SK-N-SH treated with all-trans-retinoic acid at 6 μM for 48 hours (cell line): ENCODE measurements at regions not wholly inside any gene's neighbourhood (a gene's known extent, or its start where the extent isn't known, plus 50 kb on each side); places are given as distances from the start of the nearest gene placed in this dataset.

Source experiments
- ESRRG ChIP-seq: fragments of 250-450 bp; sonication (Bioruptor Pico); IDR thresholded peaks from 2 replicates; pipeline ENCODE4 v1.6.1; 2021; ENCODE audit warnings: mild to moderate bottlenecking
- GLIS3 ChIP-seq: fragments of 250-450 bp; sonication (Bioruptor Pico); IDR thresholded peaks from 2 replicates; pipeline ENCODE4 v1.5.0; 2020; ENCODE audit warnings: mild to moderate bottlenecking, moderate library complexity
- ISL1 ChIP-seq: fragments of 250-450 bp; sonication (Bioruptor Pico); IDR thresholded peaks from 2 replicates; pipeline ENCODE4 v2.1.2; 2022; ENCODE audit warnings: mild to moderate bottlenecking, moderate library complexity
- RARB ChIP-seq: fragments of 250-450 bp; sonication (Bioruptor Pico); IDR thresholded peaks from 2 replicates; pipeline ENCODE4 v1.8.0; 2021; ENCODE audit warnings: mild to moderate bottlenecking, moderate library complexity
- TCF4 ChIP-seq: fragments of 250-450 bp; sonication (Bioruptor Pico); IDR thresholded peaks from 2 replicates; pipeline ENCODE4 v1.8.0; 2021; ENCODE audit warnings: mild to moderate bottlenecking, moderate library complexity, borderline replicate concordance
- ZNF70 ChIP-seq: fragments of 450-650 bp; formaldehyde crosslinking; IDR thresholded peaks from 2 replicates; pipeline ENCODE4 v1.5.0; 2020; ENCODE audit warnings: mild to moderate bottlenecking, moderate library complexity
- ZNF8 ChIP-seq: fragments of 450-650 bp; formaldehyde crosslinking; IDR thresholded peaks from 2 replicates; pipeline ENCODE4 v1.5.0; 2020; ENCODE audit warnings: mild to moderate bottlenecking, moderate library complexity
- TF ChIP-seq, protein P1 (sequence below): fragments of 250-450 bp; sonication (Bioruptor Pico); IDR thresholded peaks from 2 replicates; pipeline ENCODE4 v1.5.0; 2020; ENCODE audit warnings: mild to moderate bottlenecking, moderate library complexity
- TF ChIP-seq, protein P2 (sequence below): fragments of 250-450 bp; sonication (Bioruptor Pico); IDR thresholded peaks from 2 replicates; pipeline ENCODE4 v1.5.1; 2020; ENCODE audit warnings: low read depth, mild to moderate bottlenecking, moderate library complexity
- TF ChIP-seq, protein P3 (sequence below): fragments of 250-450 bp; sonication (Bioruptor Pico); IDR thresholded peaks from 2 replicates; pipeline ENCODE4 v1.8.0; 2020; ENCODE audit warnings: mild to moderate bottlenecking, moderate library complexity, borderline replicate concordance
- TF ChIP-seq, protein P4 (sequence below): fragments of 250-450 bp; sonication (Bioruptor Pico); IDR thresholded peaks from 2 replicates; pipeline ENCODE4 v1.5.1; 2021; ENCODE audit warnings: mild to moderate bottlenecking, moderate library complexity

DNA sequence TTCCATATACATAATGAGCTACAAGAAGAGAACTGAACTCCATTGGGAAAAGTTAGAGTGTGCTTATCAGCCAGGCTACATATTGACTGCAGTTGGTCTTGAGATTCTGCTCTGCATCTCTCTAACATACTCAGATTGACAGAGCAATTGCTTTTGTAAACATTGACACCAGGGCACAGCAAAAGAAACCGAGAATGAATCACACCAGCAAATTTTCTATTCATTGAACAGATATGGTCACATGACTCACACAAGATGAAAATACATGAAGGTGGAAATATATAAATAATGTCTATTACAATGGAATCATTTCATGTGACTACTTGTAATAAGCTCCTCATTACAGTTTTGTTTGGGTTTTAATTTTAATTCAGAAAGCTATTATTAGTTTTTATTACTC is 691.9 kb upstream of the TMEFF2 start:
- TF ChIP-seq ZNF70: no peak
- TF ChIP-seq GLIS3: no peak
- TF ChIP-seq, protein P1, sequence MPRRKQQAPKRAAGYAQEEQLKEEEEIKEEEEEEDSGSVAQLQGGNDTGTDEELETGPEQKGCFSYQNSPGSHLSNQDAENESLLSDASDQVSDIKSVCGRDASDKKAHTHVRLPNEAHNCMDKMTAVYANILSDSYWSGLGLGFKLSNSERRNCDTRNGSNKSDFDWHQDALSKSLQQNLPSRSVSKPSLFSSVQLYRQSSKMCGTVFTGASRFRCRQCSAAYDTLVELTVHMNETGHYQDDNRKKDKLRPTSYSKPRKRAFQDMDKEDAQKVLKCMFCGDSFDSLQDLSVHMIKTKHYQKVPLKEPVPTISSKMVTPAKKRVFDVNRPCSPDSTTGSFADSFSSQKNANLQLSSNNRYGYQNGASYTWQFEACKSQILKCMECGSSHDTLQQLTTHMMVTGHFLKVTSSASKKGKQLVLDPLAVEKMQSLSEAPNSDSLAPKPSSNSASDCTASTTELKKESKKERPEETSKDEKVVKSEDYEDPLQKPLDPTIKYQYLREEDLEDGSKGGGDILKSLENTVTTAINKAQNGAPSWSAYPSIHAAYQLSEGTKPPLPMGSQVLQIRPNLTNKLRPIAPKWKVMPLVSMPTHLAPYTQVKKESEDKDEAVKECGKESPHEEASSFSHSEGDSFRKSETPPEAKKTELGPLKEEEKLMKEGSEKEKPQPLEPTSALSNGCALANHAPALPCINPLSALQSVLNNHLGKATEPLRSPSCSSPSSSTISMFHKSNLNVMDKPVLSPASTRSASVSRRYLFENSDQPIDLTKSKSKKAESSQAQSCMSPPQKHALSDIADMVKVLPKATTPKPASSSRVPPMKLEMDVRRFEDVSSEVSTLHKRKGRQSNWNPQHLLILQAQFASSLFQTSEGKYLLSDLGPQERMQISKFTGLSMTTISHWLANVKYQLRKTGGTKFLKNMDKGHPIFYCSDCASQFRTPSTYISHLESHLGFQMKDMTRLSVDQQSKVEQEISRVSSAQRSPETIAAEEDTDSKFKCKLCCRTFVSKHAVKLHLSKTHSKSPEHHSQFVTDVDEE (CRISPR knock-in tag): no peak
- TF ChIP-seq RARB (CRISPR knock-in tag): no peak
- TF ChIP-seq, protein P2, sequence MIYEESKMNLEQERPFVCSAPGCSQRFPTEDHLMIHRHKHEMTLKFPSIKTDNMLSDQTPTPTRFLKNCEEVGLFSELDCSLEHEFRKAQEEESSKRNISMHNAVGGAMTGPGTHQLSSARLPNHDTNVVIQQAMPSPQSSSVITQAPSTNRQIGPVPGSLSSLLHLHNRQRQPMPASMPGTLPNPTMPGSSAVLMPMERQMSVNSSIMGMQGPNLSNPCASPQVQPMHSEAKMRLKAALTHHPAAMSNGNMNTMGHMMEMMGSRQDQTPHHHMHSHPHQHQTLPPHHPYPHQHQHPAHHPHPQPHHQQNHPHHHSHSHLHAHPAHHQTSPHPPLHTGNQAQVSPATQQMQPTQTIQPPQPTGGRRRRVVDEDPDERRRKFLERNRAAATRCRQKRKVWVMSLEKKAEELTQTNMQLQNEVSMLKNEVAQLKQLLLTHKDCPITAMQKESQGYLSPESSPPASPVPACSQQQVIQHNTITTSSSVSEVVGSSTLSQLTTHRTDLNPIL (CRISPR knock-in tag): no peak
- TF ChIP-seq TCF4 (CRISPR knock-in tag): no peak
- TF ChIP-seq ISL1 (CRISPR knock-in tag): no peak
- no peak for TF ChIP-seq ESRRG (CRISPR knock-in tag)
- TF ChIP-seq, protein P3, sequence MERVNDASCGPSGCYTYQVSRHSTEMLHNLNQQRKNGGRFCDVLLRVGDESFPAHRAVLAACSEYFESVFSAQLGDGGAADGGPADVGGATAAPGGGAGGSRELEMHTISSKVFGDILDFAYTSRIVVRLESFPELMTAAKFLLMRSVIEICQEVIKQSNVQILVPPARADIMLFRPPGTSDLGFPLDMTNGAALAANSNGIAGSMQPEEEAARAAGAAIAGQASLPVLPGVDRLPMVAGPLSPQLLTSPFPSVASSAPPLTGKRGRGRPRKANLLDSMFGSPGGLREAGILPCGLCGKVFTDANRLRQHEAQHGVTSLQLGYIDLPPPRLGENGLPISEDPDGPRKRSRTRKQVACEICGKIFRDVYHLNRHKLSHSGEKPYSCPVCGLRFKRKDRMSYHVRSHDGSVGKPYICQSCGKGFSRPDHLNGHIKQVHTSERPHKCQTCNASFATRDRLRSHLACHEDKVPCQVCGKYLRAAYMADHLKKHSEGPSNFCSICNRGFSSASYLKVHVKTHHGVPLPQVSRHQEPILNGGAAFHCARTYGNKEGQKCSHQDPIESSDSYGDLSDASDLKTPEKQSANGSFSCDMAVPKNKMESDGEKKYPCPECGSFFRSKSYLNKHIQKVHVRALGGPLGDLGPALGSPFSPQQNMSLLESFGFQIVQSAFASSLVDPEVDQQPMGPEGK (CRISPR knock-in tag): no peak
- TF ChIP-seq, protein P4, sequence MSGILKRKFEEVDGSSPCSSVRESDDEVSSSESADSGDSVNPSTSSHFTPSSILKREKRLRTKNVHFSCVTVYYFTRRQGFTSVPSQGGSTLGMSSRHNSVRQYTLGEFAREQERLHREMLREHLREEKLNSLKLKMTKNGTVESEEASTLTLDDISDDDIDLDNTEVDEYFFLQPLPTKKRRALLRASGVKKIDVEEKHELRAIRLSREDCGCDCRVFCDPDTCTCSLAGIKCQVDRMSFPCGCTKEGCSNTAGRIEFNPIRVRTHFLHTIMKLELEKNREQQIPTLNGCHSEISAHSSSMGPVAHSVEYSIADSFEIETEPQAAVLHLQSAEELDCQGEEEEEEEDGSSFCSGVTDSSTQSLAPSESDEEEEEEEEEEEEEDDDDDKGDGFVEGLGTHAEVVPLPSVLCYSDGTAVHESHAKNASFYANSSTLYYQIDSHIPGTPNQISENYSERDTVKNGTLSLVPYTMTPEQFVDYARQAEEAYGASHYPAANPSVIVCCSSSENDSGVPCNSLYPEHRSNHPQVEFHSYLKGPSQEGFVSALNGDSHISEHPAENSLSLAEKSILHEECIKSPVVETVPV (CRISPR knock-in tag): no peak
- TF ChIP-seq ZNF8: no peak
